Thyroid gland (tissue), 4 donors: ENCODE measurements at regions not wholly inside any gene's neighbourhood (a gene's known extent, or its start where the extent isn't known, plus 50 kb on each side); places are given as distances from the start of the nearest gene placed in this dataset.

Experiments used
- DNase-seq, 2 donors: peaks; one replicate each; pipeline ENCODE4 v3.0.0-alpha.2; 2019
- H3K27ac ChIP-seq, 3 donors: fragments of 200-600 bp; sonication (generic); 1 replicate in 2 of 3; 2 replicates in 1 of 3; pipeline ENCODE4 v1.5.1; 2016 to 2019; ENCODE audit warnings: mild to moderate bottlenecking in 1 of 3, moderate library complexity in 1 of 3
- H3K27me3 ChIP-seq: fragments of 200-600 bp; sonication (generic); one replicate; pipeline ENCODE4 v1.5.1; 2019
- H3K36me3 ChIP-seq, 2 donors: fragments of 200-600 bp; sonication (generic); one replicate each; pipeline ENCODE4 v1.5.1; 2016 to 2019
- H3K4me1 ChIP-seq, 2 donors: fragments of 200-600 bp; sonication (generic); one replicate each; pipeline ENCODE4 v1.5.1; 2017 to 2019
- H3K4me3 ChIP-seq, 3 donors: fragments of 200-600 bp; sonication (generic); replicated peaks in 1 of 3; 1 replicate in 2 of 3; 2 replicates in 1 of 3; pipeline ENCODE4 v1.5.1; 2016; ENCODE audit warnings: mild to moderate bottlenecking in 1 of 3
- H3K9me3 ChIP-seq: fragments of 200-600 bp; sonication (generic); one replicate; pipeline ENCODE4 v1.5.1; 2017
- POLR2A ChIP-seq, 2 donors: fragments of 450-650 bp; IDR thresholded peaks; one replicate each; pipeline ENCODE4 v1.6.1; 2017; ENCODE audit warnings: antibody characterized with exemption in 2 of 2, mild to moderate bottlenecking in 2 of 2, moderate library complexity in 1 of 2
- WGBS, 2 donors: methylation state at CpG; one replicate each; pipeline ENCODE4 v1.1.5; 2017; 5-methylcytosine and 5-hydroxymethylcytosine counted together
- intact Hi-C: fragments of 100-400 bp; cut with DNase I; formaldehyde crosslinking; loops from one replicate; pipeline ENCODE4 v1.15.1; 2023
- TF ChIP-seq, protein P1 (sequence below), 6 experiments: fragments of 200-600 bp in 3 of 6; fragments of 450-650 bp in 3 of 6; sonication (generic) in 3 of 6; IDR thresholded peaks; one replicate each; pipeline ENCODE4 v1.5.1; 2016 to 2019; ENCODE audit warnings: antibody characterized with exemption in 6 of 6, mild to moderate bottlenecking in 2 of 6, inconsistent platforms in 1 of 6, moderate library complexity in 1 of 6

DNA sequence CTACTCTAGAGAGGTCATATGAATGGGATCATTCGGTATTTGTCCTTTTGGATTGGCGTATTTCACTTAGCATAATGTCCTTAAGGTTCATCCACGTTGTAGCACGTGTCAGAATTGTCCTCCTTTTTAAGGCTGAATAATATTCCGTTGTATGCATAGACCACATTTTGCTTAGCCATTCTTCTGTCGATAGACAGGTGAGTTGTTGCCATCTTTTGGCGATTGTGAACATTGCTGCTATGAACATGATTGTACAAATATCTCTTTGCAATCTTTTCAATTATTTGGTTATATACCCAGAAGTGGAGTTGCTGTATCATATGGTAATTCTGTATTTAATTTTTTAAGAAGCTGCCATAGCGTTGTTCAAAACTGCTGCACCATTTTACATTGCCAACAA lies 52.4 kb upstream of the GOLGA8J start:
- 90 to 92% methylated on average over 8 of the region's 8 CpGs for WGBS, 2 donors
- Histone ChIP-seq H3K27me3 (no peaks in the 10 kb centered on the region), H3K9me3 (no peaks in the 10 kb centered on the region), H3K27ac (no peak overlapping the region), H3K4me3 (no peak overlapping the region), H3K4me1 (no peaks in the 10 kb centered on the region), H3K36me3 (no peaks in the 10 kb centered on the region)
- intact Hi-C loops = no loop called here
- DNase-seq = no peak
- TF ChIP-seq POLR2A (IDR thresholded peaks at IDR 0.05) = no peak
- TF ChIP-seq, protein P1, sequence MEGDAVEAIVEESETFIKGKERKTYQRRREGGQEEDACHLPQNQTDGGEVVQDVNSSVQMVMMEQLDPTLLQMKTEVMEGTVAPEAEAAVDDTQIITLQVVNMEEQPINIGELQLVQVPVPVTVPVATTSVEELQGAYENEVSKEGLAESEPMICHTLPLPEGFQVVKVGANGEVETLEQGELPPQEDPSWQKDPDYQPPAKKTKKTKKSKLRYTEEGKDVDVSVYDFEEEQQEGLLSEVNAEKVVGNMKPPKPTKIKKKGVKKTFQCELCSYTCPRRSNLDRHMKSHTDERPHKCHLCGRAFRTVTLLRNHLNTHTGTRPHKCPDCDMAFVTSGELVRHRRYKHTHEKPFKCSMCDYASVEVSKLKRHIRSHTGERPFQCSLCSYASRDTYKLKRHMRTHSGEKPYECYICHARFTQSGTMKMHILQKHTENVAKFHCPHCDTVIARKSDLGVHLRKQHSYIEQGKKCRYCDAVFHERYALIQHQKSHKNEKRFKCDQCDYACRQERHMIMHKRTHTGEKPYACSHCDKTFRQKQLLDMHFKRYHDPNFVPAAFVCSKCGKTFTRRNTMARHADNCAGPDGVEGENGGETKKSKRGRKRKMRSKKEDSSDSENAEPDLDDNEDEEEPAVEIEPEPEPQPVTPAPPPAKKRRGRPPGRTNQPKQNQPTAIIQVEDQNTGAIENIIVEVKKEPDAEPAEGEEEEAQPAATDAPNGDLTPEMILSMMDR (IDR thresholded peaks at IDR 0.05) = no peak

DNA sequence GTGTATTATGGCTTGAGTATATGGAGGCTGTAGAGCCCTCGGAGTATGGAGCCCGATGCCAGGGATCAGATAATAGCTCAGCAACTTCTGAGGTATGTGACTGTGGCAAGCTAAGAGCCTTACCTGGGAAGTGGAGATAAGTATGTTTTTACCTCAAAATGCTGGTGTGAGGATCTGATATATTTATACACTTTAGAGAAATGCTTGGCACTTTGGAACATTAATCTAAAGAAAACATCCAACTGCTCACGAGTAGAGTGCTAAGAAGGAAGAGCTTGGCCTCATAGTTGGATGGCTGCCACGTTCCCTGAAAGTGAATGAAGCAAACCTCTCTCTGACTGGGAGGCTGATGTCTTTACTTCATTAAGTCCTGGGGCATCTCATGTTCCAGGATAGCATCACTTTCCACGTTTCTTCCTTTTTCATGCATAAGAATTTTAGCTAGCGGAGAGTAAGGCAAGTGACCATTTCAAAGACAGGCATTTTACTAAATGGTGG lies 58.9 kb upstream of the GOLGA8J start:
- Histone ChIP-seq H3K27me3 (no peaks in the 10 kb centered on the region), H3K9me3 (no peaks in the 10 kb centered on the region), H3K27ac (no peak overlapping the region), H3K36me3 (no peaks in the 10 kb centered on the region), H3K4me1 (no peaks in the 10 kb centered on the region), H3K4me3 (no peak overlapping the region)
- TF ChIP-seq POLR2A (IDR thresholded peaks at IDR 0.05) = no peak
- TF ChIP-seq, protein P1 (IDR thresholded peaks at IDR 0.05) = no peak
- DNase-seq = peak; percentile 58 to 70
- intact Hi-C loops = no loop called here
- WGBS, 2 donors = 45 to 52% methylated on average over 6 of the region's 6 CpGs

DNA sequence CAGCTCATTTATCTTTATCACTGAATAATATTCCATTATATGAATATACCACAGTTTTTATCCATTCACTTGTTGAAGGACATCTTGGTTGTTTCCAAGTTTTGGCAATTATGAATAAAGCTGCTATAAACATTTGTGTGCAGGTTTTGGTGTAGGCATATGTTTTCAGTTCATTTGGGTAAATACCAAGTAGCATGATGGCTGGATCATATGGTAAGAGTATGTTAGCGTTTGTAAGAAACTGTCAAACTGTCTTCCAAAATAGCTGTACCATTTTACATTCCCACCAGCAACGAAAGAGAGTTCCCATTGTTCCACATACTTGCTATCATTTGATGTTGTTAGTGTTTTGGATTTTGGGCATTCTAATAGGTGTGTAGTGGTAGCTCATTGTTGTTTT lies 72.0 kb upstream of the GOLGA8J start:
- WGBS, 2 donors = 87 to 90% methylated on average over 2 of the region's 2 CpGs
- intact Hi-C loops = no loop called here

DNA sequence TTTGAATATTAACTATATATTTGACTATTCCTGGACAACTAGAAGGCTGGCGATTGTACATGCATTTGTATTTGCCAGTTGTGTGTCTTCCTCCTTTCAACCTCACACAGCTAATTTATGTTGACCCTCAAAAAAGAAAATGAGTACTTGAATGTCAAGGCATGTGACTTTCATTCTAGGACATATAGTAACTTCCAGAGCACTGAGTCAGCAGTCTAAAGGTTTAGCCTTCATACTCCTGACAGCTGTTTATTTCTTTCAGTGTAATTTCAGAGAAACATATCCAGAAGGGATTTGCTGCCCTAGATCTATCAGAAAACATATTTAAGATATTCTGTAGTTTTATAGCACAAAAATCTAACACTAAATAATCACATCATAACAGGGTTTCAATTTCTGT lies 74.6 kb upstream of the GOLGA8J start:
- DNase-seq = no peak
- 95 to 96% methylated on average over 1 of the region's 1 CpG for WGBS, 2 donors
- no peaks in the 10 kb centered on the region for H3K27me3 ChIP-seq
- no peaks in the 10 kb centered on the region for H3K9me3 ChIP-seq
- no peaks in the 10 kb centered on the region for H3K36me3 ChIP-seq
- H3K4me1 ChIP-seq = no peaks in the 10 kb centered on the region
- intact Hi-C loops = loop anchor here (10.0 kb wide), 1 partner anchor 63 kb away; no protein-coding TSS in a partner anchor
- no peak overlapping the region for H3K27ac ChIP-seq
- no peak overlapping the region for H3K4me3 ChIP-seq
- TF ChIP-seq, protein P1 (IDR thresholded peaks at IDR 0.05) = no peak
- TF ChIP-seq POLR2A (IDR thresholded peaks at IDR 0.05) = no peak

More for the DNA sequence above, 72.0 kb upstream of the GOLGA8J start:
- no peaks in the 10 kb centered on the region for H3K4me1 ChIP-seq
- H3K27ac ChIP-seq = no peak overlapping the region
- H3K27me3 ChIP-seq = no peaks in the 10 kb centered on the region
- H3K9me3 ChIP-seq = no peaks in the 10 kb centered on the region
- no peak overlapping the region for H3K4me3 ChIP-seq
- TF ChIP-seq, protein P1 (IDR thresholded peaks at IDR 0.05) = no peak
- no peak for TF ChIP-seq POLR2A (IDR thresholded peaks at IDR 0.05)
- no peak for DNase-seq
- no peaks in the 10 kb centered on the region for H3K36me3 ChIP-seq

DNA sequence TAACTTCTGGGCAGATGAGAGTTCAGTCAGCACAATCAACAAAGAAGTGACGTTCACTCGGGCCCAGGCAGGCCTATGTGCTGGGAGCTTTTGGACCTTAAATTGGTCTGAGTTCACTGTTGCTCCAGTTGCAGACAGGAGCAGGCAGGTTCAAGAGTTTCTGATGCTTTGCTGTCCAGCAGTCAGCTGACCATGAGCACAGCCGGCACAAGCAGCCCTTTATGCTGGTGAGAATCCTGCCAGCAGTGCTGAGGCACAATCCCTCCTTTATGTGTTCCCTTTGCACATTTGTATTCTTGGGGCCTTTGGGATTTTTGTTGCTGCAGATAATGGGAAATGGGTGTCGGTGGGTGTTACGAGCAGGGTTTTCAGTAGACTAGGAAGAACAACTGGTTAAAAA lies 81.2 kb upstream of the GOLGA8J start:
- Histone ChIP-seq H3K36me3 (no peaks in the 10 kb centered on the region), H3K9me3 (no peaks in the 10 kb centered on the region), H3K27me3 (no peaks in the 10 kb centered on the region), H3K4me3 (no peak overlapping the region), H3K27ac (no peak overlapping the region), H3K4me1 (no peaks in the 10 kb centered on the region)
- intact Hi-C loops = loop anchor here (10.0 kb wide), 1 partner anchor 57 kb away; no protein-coding TSS in a partner anchor
- DNase-seq = no peak
- TF ChIP-seq POLR2A (IDR thresholded peaks at IDR 0.05) = no peak
- TF ChIP-seq, protein P1 (IDR thresholded peaks at IDR 0.05) = no peak
- WGBS, 2 donors = 71 to 82% methylated on average over 5 of the region's 5 CpGs
